Ishikawa (cell line): ENCODE measurements at regions not wholly inside any gene's neighbourhood (a gene's known extent, or its start where the extent isn't known, plus 50 kb on each side); places are given as distances from the start of the nearest gene placed in this dataset.

Experiments
- FOXM1 ChIP-seq: IDR thresholded peaks from 2 replicates; pipeline ENCODE4 v1.6.1; 2012; ENCODE audit warnings: low read depth, borderline replicate concordance
- REST ChIP-seq: IDR thresholded peaks from 2 replicates; pipeline ENCODE4 v1.6.1; 2012; ENCODE audit warnings: low read depth, mild to moderate bottlenecking
- TAF1 ChIP-seq: IDR thresholded peaks from 2 replicates; pipeline ENCODE4 v1.6.1; 2012; ENCODE audit warnings: low read depth, mild to moderate bottlenecking
- TF ChIP-seq, protein P1 (sequence below): IDR thresholded peaks from 2 replicates; pipeline ENCODE4 v1.6.1; 2012

DNA sequence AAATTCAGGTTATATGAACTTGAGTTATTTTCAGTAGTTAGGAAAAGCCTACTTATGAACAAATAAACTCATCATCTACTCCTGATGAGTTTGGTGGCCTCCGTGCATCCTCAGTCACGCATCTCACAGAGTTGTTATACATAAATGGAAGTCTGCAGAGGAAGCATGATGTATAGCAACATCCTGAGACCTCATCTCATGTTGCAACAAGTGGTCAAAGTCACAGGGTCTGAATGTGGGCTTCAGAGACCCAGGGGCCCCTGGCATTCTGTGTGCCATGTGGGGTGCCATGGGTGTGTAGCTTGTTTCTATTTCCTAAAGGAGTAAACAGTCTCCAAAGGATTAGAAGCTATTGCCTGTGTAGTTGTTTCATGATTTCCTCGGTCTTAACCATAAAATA lies 216.5 kb downstream of the IRX2 start:
- TF ChIP-seq FOXM1 (no peak), REST (no peak), TAF1 (no peak)
- TF ChIP-seq, protein P1, sequence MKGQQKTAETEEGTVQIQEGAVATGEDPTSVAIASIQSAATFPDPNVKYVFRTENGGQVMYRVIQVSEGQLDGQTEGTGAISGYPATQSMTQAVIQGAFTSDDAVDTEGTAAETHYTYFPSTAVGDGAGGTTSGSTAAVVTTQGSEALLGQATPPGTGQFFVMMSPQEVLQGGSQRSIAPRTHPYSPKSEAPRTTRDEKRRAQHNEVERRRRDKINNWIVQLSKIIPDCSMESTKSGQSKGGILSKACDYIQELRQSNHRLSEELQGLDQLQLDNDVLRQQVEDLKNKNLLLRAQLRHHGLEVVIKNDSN: no peak
